Right renal cortex interstitium (tissue), 3 donors: ENCODE measurements at regions not wholly inside any gene's neighbourhood (a gene's known extent, or its start where the extent isn't known, plus 50 kb on each side); places are given as distances from the start of the nearest gene placed in this dataset.
A peak's percentile ranks its signal among the peaks of the same experiment; 100 is the strongest.
"Not testable (repeated sequence)": the region's sequence is repeated elsewhere in the genome, so short reads cannot be mapped to it uniquely, and the experiment has no call there.

Experiments
- DNase-seq, 3 donors: peaks; one replicate each; pipeline ENCODE4 v3.0.0-alpha.2; 2013; ENCODE audit warnings: low read depth in 3 of 3, low spot score in 2 of 3

GRCh38 chr21:19197950-19198349 lies 794.4 kb upstream of the TMPRSS15 start:
- DNase-seq: no peak

- DNase-seq: no peak
These were observed 795.2 kb upstream of the TMPRSS15 start for GRCh38 chr21:19198801-19199200.

GRCh38 chr21:19218163-19218562 lies 814.6 kb upstream of the TMPRSS15 start:
- no peak for DNase-seq

GRCh38 chr21:19224090-19224489 lies 820.5 kb upstream of the TMPRSS15 start:
- DNase-seq: no peak

GRCh38 chr21:19228226-19228625 lies 824.6 kb upstream of the TMPRSS15 start:
- peak; percentile 38 to 63 (median 42) for DNase-seq

GRCh38 chr21:19233841-19234240 lies 830.3 kb upstream of the TMPRSS15 start:
- not testable (repeated sequence) for DNase-seq

- DNase-seq: no peak
These were observed 832.6 kb upstream of the TMPRSS15 start for GRCh38 chr21:19236209-19236608.

GRCh38 chr21:19237608-19238007 lies 834.0 kb upstream of the TMPRSS15 start:
- DNase-seq: no peak

- no peak for DNase-seq
These were observed 836.1 kb upstream of the TMPRSS15 start for GRCh38 chr21:19239696-19240095.

- no peak for DNase-seq
These were observed 841.1 kb upstream of the TMPRSS15 start for GRCh38 chr21:19244502-19245187.

- DNase-seq: no peak
These were observed 841.6 kb upstream of the TMPRSS15 start for GRCh38 chr21:19245188-19245580.

- no peak for DNase-seq
These were observed 842.4 kb upstream of the TMPRSS15 start for GRCh38 chr21:19246018-19246417.

- DNase-seq: no peak
These were observed 853.5 kb upstream of the TMPRSS15 start for GRCh38 chr21:19256934-19257660.

GRCh38 chr21:19261731-19262376 lies 858.3 kb upstream of the TMPRSS15 start:
- no peak for DNase-seq

GRCh38 chr21:19266636-19267035 lies 863.1 kb upstream of the TMPRSS15 start:
- no peak for DNase-seq

- DNase-seq: no peak
These were observed 865.1 kb upstream of the TMPRSS15 start for GRCh38 chr21:19268686-19269085.

GRCh38 chr21:19275065-19275464 lies 871.5 kb upstream of the TMPRSS15 start:
- no peak for DNase-seq

- no peak for DNase-seq
These were observed 873.1 kb upstream of the TMPRSS15 start for GRCh38 chr21:19276665-19277064.

GRCh38 chr21:19286876-19287275 lies 883.3 kb upstream of the TMPRSS15 start:
- DNase-seq: no peak

- DNase-seq: no peak
These were observed 886.7 kb upstream of the TMPRSS15 start for GRCh38 chr21:19290328-19290727.

- DNase-seq: no peak
These were observed 916.7 kb upstream of the TMPRSS15 start for GRCh38 chr21:19320291-19320690.

GRCh38 chr21:19321688-19322087 lies 918.1 kb upstream of the TMPRSS15 start:
- DNase-seq: no peak
